ENCODE measurements at regions not wholly inside any gene's neighbourhood (a gene's known extent, or its start where the extent isn't known, plus 50 kb on each side); places are given as distances from the start of the nearest gene placed in this dataset.
"Not testable (repeated sequence)": the region's sequence is repeated elsewhere in the genome, so short reads cannot be mapped to it uniquely, and the experiment has no call there.

DNA sequence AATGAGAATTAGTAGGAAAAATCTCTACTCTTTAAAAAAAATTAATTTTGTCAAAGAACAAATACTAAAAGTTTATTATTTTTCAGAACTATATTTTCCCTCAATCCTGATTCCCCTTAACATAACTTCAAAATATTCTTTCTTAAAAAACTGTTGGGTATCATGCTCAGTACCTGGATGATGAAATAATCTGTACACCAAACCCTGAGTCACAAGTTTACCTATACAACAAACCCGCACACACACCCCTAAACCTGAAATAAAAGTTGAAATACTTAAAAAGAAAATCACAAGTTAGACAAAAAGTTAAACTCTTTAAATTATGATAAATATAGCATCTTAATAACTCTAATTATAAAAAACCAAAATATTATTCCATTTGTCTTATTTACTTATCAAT is 812.3 kb downstream of the MAT2B start:
- DNase-seq: no peak

DNA sequence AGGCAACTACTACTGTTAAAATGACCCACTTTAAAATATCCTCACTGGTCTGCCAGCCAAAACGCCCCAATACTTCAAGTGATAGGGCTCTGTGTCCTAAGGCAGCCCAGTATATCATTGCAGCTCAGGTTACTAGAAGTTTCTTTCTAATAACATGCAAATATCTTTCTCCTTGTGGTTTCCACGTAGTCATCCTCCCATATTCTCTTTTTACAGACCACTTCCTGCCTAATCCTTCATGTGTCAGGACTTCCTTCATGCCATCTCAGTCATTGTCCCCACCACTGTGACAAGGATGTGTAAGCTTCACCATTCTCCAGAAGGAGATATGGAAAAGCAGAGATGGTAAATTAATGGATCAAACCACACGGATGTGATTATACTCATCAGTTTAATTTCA is 813.7 kb downstream of the MAT2B start:
- no peak for DNase-seq

DNA sequence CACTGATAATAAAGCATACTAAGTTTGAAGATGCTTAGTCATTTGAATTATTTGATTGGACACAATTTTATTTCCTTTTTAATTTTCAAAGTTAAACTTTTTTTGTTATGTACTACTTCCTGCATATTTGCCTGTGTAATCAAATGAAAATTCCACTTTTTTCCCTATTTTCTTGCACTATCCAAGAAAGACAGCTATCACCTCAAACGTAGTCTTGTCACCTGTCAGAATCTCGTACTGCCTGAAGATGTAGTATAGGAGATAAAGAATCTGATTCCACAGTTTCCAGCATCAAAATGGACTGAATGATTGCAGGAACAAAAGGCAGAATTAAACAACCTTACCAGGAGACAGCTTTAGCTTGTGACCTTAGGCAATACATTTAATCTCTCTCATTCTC is 818.8 kb downstream of the MAT2B start:
- DNase-seq: no peak

DNA sequence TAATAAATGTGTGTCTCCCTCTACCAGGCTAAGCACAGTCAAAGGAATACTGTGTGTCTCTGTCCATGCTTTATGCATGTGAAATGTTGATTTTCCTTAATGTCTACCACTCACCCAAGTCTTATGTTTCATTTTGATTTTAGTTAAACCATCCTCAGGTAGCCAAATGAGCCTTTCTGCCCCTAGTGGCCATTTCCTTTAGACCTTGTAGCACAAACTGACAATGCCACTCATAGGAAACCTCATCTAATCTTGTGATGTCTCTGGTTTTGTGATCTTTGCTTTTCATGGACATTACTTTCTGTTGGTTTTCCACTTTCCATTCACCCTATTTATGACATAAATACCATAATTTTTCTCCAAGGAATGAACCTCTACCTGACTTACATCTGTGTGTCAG is 820.8 kb downstream of the MAT2B start:
- DNase-seq: no peak

DNA sequence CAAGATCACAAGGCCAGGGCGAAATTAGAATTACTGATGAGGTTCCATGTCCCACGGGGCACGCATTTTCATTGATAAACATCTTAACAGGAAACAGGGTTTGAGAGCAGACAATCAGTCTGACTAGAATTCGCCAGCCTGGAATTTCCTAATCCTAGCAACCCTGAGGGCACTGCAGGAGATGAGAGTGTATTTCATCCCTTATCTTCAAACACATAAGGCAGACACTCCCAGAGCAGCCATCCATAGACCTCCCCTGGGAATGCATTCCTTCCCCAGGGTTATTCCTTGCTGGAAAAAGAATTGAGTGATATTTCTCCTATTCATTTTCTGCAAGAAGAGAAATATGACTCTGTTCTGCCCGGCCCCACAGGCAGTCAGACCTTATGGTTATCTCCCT is 821.7 kb downstream of the MAT2B start:
- not testable (repeated sequence) for DNase-seq

DNA sequence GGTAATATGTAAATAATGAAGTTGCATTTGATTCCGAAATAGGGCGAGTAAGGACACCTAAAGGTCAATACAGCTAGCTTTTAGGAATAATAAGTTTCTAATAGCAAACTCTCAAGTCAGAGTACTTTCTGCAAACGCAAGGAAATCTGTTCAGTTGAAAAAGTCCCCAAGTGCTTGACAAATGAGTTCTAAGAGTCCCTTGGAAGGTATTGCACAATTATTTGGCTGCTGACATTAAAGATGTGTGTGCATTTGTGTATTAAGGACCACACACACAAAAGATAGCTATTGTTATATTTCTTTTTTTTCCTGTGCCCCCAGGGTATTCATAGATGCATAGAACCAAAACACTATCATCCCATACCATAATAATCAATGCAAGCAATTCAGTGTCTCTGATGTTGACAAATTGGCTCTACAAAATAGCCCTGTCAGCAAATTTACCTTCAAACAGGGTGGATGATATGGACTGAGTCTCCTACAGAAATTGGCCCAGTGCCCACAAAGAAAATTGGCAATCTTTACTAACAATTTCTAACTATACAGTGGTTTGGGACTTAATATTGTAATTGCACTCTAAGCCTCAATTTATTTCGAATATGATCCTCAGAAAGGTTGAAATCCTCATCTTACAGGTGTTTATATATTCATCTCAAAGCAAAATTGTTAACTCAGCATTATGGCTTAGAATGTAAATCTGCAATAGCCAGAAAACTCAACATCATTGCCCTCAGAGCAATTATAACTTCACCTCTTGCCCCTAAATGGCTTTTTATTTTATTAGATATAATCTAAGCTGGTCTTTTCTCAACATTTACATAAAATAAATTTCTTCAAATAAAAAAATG is 827.2 kb downstream of the MAT2B start:
- DNase-seq: no peak

DNA sequence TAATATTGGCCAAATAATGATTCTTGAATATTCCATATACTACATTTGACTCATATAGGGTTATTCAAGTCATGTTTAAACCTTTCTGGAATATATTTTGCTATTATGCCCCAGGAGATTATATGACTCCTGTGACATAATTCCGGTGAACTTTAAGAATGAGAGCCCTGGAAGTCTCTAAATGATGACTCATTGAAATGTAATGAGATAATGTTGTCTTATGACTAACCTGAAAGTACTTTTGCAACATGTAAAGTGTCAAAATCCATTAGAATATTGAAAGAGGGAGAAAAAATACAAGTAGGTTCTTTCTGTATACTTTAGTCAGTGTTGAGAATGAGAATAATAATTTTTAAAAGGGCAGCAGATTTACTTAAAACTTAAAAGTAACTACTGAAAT is 830.4 kb downstream of the MAT2B start:
- DNase-seq: no peak

DNA sequence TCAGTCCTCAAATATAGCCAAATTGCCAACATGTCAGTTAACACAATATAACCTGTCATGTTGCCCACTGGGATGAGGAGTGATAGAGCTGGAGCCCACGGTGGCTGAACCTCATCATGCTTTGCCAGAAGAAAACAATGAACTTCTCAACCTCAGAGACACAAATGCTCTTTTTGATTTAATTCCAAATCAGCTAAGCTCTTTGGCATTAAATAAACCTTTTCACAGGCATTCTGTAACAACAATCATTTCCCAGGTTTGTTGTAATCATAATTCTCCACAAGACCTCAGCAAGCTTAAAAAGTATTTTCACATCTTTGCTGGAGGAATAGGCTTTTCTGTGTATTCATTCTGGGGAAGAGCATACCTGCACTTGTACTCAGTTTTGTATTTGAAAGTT is 830.9 kb downstream of the MAT2B start:
- DNase-seq: no peak

DNA sequence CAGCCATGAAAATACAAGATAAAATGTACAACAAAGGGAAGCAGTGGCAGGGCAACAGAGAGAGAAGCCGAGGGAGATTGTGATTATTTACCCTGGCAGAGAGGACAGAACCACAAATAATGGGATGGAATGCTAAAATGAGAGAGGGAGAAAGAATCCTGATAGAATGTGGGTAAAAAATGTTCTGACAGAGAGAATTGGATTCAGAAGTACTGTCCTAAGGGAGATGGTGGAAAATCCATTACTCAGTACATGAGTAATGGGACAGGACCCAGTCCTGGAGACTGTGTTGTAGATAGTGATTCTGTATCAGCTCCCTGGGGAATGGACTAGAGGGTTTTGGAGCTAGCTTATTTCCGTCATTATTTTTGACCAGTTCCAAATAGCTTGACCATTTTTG is 831.5 kb downstream of the MAT2B start:
- DNase-seq: no peak

DNA sequence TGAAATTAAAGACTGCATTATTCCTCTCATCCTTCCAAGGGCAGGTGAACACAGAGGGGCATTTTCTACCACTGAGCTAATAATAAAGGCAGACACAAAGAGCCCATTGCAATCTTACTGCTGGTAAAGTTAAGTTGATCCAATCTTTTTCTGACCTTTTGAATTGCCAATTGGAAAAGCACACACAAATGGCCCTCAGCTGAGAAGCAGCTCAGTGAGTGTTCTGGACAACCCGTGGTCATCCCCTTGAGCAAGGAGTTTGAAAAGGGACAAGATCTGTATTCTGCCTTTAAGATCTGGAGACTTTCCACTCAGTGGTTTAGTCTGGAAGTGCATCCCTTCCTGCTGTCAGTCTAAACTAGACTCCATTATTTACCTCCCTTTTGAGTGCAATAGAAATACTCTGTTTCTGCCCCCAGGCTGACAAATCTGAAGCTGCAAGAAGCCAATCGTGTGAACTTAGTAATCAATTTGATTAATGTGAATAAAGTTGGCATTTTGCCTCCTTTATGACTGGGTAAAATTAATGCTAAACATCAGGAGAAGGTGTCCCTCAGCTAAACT is 835.7 kb downstream of the MAT2B start:
- DNase-seq: no peak

DNA sequence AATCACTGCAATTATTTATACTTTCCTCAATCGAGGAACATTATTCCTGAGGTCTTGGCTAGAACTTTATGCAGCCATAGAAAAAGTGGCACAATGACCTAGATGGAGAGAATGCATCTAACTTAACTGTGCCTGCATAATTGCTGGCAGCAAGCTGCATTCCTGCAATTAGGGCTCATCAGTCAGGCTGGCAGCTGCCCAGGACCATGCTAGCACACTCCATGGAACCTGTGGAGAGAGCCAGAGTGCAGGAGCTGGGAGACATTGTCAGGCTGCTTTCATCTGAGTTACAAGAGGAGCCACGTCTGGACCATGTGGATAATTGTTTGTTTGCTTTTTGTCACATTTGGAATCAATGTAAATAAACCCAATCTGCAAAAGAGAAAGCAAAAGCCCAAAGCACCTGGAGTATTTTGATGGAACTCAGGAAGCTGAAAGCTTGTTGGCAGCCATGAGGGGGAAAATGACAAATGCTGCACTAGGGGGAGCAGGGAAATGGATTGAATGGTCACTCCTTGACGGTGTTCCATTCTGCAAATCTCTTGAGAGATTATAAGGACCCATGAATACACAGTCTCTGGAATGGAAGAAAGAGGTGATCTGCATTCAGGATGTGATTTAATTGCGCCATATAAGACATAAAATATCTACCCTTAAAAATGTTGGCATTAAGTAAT is 839.9 kb downstream of the MAT2B start:
- DNase-seq: no peak

DNA sequence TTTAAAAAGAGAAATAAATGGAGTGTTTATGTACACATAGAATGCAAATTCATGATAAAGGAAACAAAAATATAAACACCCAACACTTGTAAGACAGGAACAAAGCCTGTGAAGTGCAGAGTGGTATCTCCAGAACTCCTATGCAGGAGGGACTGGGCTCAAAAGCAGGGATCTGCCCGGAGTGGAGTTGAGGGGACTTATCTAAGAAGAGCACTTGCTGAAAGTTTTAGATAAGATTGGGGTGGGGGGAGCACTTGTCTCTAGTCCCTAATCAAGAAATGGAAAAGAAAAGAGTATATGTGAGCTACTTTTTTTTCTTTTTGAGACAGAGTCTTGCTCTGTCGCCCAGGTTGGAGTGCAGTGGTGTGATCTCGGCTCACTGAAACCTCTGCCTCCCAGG is 840.4 kb downstream of the MAT2B start:
- no peak for DNase-seq

DNA sequence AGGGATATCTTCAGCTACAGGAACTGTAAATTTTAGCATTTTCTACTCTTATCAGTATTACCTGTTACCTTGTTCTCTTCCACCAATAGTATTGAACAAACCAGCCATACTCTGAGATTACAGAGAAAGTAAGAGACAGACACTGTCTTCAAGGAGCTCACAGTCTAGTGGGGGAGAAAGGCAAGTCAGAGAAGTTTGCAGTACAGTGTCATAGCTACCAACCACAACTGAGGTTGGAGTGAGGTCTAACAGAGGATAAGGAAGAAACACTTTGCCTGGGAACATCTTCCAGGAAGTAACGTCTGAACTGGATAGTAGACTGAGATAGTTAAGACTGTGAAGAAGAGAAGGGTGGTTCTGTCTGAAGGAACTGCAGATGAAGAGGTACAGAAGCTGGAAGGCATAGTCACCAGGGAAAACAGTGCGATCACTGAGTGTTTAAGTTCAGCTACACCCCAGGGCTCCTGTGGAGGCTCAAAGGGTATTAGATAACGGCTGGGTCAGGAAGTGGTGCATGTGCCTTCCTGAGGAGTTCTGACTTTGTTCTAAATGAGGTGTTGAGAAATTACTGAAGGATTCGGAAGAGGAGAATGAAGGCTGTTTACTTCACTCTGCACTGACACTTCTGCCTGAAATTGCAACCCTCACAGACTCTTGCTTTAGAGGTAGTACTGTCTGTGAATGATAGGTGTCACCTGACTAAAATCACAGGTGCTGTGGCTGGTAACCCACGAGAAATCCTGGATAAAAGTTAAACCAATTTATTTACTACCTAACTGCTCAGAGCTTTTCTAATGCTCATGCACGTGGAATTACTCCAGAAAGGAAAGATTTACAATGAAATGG is 841.6 kb downstream of the MAT2B start:
- DNase-seq: no peak

DNA sequence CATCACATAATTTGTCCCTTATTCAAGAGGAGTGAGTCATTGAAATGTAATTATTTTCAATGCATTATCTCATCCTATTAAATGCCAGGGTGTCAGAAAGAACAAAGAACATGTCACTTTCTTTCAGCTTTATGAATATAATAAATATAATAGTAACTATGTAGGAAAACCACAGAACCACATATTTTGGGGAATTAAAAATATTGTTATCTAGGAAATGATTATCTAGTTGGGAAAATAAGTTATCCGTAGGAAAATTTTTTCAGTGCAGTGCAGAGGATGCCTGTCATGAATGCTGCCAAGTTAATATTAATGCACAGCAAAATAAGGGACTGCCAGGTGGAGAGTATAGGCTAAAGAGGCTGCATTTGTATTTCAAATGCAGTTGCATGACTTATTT is 844.8 kb downstream of the MAT2B start:
- DNase-seq: no peak

DNA sequence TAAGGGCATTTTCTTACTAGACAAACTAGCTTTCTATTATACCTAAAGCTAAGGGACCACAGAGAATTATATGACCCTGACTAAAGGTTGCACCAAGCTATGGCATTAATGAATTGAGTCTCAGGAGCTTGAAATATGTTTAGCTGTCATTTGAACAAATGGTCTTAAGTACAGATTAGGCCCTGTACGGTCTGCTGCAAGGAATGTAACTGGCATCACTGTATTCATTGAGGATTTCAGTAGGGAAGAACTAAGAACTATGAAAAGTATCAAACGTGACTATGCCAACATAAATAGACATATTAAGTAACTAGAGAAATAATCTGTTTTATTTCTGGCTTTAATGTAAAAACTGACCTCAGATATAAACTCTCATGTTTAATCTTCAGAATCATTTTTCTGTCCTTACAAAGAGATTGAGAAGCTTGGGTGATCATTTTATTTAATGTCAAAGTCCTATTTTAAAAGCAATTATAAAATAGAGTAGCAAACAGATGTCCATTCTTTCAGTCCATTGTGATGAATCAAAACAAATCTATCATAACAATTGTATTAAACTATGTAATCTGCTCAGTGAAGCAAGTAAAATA is 845.9 kb downstream of the MAT2B start:
- DNase-seq: no peak

DNA sequence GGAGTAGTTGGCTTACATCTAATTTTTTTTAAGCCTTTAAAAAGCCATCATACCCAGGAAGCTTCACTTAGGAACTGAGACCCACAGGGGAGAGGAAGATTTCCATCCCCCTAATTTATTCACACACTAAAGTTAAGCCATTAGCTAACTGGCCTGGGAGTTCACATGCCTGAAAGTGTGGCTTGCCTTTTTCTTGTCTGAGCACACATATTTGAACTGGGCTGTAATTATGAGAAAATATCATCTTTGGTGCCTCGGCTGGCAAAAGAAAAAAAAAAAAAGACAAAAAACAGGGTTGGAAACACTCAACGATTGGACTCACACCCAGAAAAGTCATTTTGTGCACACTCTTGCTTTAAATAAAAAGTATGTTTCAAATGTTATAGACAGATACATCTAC is 847.3 kb downstream of the MAT2B start:
- no peak for DNase-seq

DNA sequence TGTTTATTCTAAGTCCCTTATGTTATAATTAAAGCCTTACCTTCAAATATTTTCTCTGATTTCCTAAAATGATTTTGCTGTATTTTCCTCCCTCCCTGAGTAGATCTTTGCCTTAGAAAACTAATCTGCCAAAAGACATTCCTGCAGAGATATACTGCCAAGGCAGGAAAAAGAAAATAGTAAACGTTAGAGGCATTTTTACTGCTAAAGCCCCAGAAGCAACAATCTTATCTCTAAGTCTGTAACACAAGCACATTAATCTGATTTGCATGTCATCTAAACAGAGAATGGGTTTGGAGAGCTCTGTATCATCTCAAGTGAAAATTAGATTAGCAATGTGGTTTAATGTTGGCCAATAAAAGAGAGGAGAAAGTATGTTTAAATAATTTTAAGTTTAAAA is 847.7 kb downstream of the MAT2B start:
- no peak for DNase-seq

DNA sequence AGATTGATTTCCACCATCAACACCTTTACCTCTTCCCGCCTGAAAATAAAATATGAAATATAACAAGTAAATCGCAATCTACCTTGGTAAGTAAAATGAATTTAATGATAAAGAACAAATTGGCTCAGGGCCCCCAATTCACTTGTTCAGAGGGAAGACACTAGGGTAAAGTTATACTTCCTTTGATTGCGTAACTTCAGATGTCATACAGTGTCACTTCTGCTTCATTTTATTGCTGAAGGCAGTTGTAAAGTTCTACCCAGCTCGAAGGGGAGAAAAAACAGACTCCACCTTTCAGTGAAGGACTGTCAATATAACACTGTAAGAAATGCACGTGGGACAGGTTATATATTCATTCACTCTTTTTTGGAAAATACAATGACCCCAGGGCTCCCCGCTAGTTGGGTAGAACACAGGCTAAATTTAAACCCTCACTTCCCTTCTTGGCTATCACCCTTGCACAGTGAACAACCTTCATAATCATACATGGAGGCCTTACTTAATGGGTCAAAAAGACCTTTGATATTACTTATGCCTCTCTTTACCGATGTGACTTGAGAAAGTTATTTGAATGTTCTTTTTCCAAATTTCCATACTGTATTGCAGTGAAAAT is 848.8 kb downstream of the MAT2B start:
- no peak for DNase-seq

DNA sequence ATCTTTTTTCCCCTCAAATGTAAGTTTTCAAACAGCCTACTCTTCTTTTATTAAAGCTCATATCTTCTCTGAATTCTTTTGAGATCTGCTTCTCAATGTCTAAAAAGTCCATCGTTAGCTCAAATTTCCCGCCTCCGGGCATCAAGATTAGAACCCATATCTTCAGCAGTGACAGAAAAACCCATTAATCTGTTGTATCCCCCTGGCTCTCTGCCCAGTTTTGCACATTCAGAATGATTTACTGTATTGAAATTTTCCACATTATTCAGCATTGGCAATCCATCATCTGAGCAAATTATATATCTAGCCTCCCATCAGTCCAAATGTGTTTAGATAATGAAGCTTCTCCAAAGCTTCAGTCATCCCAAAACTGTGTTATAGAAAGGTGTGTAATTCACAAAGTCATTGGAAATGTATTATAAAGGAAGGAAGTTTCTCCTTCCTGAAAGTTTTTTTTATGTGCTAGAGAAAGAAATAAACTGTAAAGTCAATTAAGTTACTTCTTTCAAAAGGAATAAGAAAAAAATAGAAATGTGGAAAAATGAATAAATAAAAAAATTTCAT is 849.9 kb downstream of the MAT2B start:
- no peak for DNase-seq

DNA sequence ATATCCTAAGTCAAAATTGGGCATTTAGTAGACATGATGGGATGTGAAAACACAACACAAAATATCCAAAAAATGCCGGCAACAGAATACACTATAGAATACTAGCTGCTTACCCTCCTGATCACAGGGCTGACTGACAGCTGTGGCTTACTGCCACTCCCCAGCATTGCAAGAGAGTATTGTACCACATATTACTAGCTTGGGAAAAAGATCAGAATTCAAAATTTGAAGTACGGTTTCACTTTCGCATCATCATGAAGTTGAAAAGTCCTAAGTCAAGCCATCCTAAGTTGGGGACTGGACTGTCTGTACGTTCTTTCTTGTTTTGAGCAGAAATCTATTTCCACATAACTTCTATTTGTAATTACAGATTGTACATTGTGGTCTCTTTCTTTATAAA is 851.4 kb downstream of the MAT2B start:
- no peak for DNase-seq

DNA sequence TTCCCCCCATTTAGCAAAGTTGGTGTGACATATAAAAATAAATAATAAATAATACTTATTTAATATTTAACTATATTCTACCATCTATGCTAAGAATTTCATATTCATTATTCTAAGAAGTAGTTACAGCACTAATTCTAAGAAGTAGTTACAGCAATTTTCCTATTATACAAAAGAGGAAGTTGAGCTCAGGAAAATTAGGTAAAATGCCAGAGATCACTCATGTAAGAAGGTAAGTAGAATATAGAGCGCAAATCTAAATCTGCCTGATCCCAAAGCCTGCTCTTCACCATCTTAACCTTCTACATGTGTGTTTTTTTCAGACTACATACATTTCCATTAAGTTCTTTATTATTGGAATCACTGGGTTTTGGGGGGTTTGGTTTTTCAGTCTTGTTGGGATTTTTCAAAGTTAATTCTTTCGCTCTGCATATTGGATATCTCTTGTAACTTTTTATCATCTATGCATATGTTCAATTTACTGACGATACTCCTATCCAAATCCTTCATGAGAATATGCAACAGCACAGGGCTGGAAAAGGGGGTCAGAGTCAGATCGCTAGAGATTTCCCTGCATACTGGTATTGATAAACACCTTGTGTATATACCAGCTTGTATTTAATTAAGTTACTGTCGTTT is 852.1 kb downstream of the MAT2B start:
- no peak for DNase-seq
